ENCODE measurements at regions not wholly inside any gene's neighbourhood (a gene's known extent, or its start where the extent isn't known, plus 50 kb on each side); places are given as distances from the start of the nearest gene placed in this dataset.

DNA sequence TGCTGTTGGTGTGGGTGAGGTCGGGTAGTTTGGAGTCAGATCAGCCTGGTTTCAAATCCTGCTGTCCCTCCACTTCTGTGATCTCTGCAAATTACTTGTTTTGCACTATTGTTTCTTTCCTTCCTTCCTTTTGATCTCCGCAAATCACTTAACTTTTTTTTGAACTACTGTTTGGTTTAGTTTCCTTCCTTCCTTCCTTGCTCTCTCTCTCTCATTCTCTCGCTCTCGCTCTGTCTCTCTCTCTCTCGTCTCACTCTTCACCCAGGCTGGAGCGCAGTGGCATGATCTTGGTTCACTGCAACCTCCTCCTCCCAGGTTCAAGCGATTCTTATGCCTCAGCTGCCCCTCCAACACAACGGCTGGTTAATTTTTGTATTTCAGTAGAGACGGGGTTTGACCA is 141.6 kb upstream of the ITGA6 start:
- TF ChIP-seq POLR2A (IDR thresholded peaks at IDR 0.05; ENCODE audit: low read length) (no peak), GATA1 (IDR thresholded peaks at IDR 0.05; ENCODE audit: low read depth, low read length) (no peak)
